Activated CD8-positive, alpha-beta memory T cell treated with anti-CD3 and anti-CD28 coated beads, Interleukin-2, amount 50 U/mL, for 48 hours (primary cell): ENCODE measurements at regions not wholly inside any gene's neighbourhood (a gene's known extent, or its start where the extent isn't known, plus 50 kb on each side); places are given as distances from the start of the nearest gene placed in this dataset.
"Not testable (repeated sequence)": the region's sequence is repeated elsewhere in the genome, so short reads cannot be mapped to it uniquely, and the experiment has no call there.

Source experiments
- DNase-seq: peaks from one replicate; pipeline ENCODE4 v3.0.0-alpha.2; 2020

GRCh38 chr17:20387549-20387948 is 79.8 kb downstream of the LGALS9B start:
- DNase-seq = not testable (repeated sequence)

DNA sequence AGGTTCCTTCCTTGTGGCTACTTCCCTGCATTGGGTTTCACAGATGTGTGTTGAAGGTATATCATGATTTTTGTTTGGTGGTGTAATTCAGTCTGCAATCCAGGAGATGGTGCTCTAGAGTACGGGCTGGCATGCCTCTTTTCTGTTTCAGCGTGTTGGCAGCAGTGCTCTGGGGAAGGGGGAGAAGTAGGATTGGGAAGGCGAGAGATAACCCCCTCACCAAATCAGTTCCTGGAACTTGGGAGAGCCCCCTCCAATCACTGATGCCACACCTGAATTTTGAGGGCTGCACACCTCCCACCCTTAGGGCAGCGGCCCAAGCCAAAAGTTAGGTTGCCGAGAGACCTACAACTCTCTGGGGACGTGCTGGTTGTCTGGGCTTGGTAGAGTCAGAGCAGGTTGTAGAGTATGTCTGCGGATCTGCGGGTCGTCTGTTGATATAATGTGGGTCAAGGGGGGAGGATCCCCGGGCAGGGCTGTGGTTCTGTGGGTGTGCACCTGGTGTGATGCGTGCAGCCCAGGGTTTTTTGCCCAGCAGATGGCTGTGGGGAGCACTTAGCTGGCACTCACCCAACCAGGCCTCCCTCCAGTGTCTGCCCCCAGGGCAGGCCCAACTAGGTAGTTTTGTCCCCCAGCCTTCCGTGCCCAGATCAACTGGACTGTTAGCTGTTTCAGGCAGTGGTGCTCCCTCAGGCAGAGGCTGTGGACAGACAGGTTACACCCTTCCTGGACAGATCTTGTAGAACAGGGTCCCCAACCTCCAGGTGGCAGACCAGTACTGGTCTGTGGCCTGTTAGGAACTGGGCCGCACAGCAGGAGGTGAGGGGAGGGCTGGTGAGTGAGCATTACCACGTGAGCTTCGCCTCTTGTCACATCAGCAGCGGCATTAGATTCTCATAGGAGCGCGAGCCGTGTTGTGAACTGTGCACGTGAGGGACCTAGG is 85.7 kb downstream of the LGALS9B start:
- peak; percentile 55 for DNase-seq

GRCh38 chr17:20380625-20381024 is 86.7 kb downstream of the LGALS9B start:
- not testable (repeated sequence) for DNase-seq

DNA sequence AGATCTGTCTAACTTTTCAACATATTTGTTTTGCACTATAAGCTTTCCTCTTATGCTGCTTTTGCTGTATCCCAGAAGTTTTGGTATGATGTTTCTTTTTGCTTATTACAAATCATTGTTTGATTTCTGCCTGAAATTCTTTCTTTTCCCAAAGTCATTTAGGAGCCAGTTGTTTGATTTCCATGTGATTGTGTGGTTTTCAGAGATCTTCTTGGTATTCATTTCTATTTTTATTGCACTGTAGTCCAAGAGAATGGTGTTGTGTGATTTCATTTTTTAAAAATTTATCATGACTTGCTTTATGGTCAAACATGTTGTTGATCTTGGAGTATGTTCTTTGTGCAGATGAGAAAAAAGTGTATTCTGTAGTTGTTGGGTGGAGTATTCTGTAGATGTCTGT is 88.1 kb downstream of the LGALS9B start:
- DNase-seq = not testable (repeated sequence)

DNA sequence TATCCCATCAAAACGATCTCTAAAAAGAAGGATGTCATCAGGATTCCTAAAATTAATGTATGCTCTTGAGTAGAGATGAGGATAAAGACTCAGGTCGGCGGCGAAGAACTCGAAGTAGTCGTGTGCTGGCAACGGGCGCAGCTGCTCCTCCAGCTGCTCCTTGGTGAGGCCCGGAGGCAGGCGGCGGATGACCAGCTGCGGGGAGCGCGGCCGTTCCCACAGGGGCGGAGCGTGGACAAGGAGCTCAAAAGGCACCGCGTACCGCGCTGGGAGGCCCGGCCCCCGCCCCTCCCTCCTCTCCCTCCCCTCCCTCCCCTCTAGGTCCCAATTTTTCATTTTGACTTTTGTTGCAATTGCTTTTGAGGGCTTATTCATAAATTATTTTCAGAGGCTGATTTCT is 90.7 kb downstream of the LGALS9B start:
- DNase-seq = not testable (repeated sequence)

DNA sequence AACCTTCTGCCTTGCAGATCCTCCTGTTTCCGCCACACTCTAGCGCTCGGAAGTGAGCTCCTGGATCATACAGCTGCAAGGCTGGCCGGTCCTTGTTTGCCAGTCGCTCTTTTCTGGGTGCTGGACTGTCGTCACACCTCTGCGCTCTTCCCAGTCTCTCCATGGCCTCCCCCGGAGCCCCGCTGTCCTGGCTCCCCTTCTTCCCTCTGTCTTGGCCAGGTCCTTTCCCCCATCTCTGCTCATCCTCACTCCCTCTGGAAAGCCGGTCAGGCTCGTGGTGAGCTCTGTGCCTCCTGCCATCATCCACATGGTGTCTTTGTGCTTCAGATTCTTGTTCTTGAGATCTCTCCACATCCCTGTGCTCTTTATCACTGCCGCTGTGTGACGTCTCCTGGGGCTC is 91.6 kb downstream of the LGALS9B start:
- DNase-seq = not testable (repeated sequence)
